ENCODE measurements at regions not wholly inside any gene's neighbourhood (a gene's known extent, or its start where the extent isn't known, plus 50 kb on each side); places are given as distances from the start of the nearest gene placed in this dataset.

- H3K4me3 Mint-ChIP-seq (ENCODE audit: unreplicated experiment), result no peak overlapping the region
- peaks cover 15% of the 10 kb centered on the region for H3K36me3 Mint-ChIP-seq (ENCODE audit: unreplicated experiment)
- H3K4me1 Mint-ChIP-seq (ENCODE audit: low read depth, unreplicated experiment), result no peaks in the 10 kb centered on the region
- H3K9me3 Mint-ChIP-seq (ENCODE audit: unreplicated experiment), result peaks cover 4% of the 10 kb centered on the region
- TF ChIP-seq CTCF (IDR thresholded peaks at IDR 0.05; ENCODE audit: partially characterized antibody, unreplicated experiment), result no peak
- no peak overlapping the region for H3K27ac Mint-ChIP-seq (ENCODE audit: unreplicated experiment)
- no peak for DNase-seq
- no peaks in the 10 kb centered on the region for H3K27me3 Mint-ChIP-seq (ENCODE audit: unreplicated experiment)
Observed at GRCh38 chr1:164093543-164093942, 465.4 kb upstream of the PBX1 start.

GRCh38 chr1:164101802-164102201 is 457.2 kb upstream of the PBX1 start:
- no peak for TF ChIP-seq CTCF (IDR thresholded peaks at IDR 0.05; ENCODE audit: partially characterized antibody, unreplicated experiment)
- no peak overlapping the region for H3K27ac Mint-ChIP-seq (ENCODE audit: unreplicated experiment)
- no peaks in the 10 kb centered on the region for H3K27me3 Mint-ChIP-seq (ENCODE audit: unreplicated experiment)
- no peak overlapping the region for H3K4me3 Mint-ChIP-seq (ENCODE audit: unreplicated experiment)
- no peaks in the 10 kb centered on the region for H3K36me3 Mint-ChIP-seq (ENCODE audit: unreplicated experiment)
- no peaks in the 10 kb centered on the region for H3K4me1 Mint-ChIP-seq (ENCODE audit: low read depth, unreplicated experiment)
- H3K9me3 Mint-ChIP-seq (ENCODE audit: unreplicated experiment), result no peaks in the 10 kb centered on the region
- DNase-seq, result no peak

- Mint-ChIP-seq H3K9me3 (ENCODE audit: unreplicated experiment) (no peaks in the 10 kb centered on the region), H3K4me1 (ENCODE audit: low read depth, unreplicated experiment) (no peaks in the 10 kb centered on the region), H3K4me3 (ENCODE audit: unreplicated experiment) (no peak overlapping the region), H3K36me3 (ENCODE audit: unreplicated experiment) (no peaks in the 10 kb centered on the region), H3K27me3 (ENCODE audit: unreplicated experiment) (peaks cover 2% of the 10 kb centered on the region), H3K27ac (ENCODE audit: unreplicated experiment) (no peak overlapping the region)
- no peak for TF ChIP-seq CTCF (IDR thresholded peaks at IDR 0.05; ENCODE audit: partially characterized antibody, unreplicated experiment)
- DNase-seq, result no peak
Observed at GRCh38 chr1:164131949-164132348, 427.0 kb upstream of the PBX1 start.

- Mint-ChIP-seq H3K36me3 (ENCODE audit: unreplicated experiment) (no peaks in the 10 kb centered on the region), H3K4me3 (ENCODE audit: unreplicated experiment) (no peak overlapping the region), H3K4me1 (ENCODE audit: low read depth, unreplicated experiment) (no peaks in the 10 kb centered on the region), H3K27me3 (ENCODE audit: unreplicated experiment) (no peaks in the 10 kb centered on the region), H3K9me3 (ENCODE audit: unreplicated experiment) (no peaks in the 10 kb centered on the region), H3K27ac (ENCODE audit: unreplicated experiment) (no peak overlapping the region)
- no peak for TF ChIP-seq CTCF (IDR thresholded peaks at IDR 0.05; ENCODE audit: partially characterized antibody, unreplicated experiment)
- no peak for DNase-seq
Observed at GRCh38 chr1:164137273-164137925, 421.6 kb upstream of the PBX1 start.

GRCh38 chr1:164141797-164142196 is 417.2 kb upstream of the PBX1 start:
- H3K27ac Mint-ChIP-seq (ENCODE audit: unreplicated experiment), result no peak overlapping the region
- no peak for TF ChIP-seq CTCF (IDR thresholded peaks at IDR 0.05; ENCODE audit: partially characterized antibody, unreplicated experiment)
- H3K27me3 Mint-ChIP-seq (ENCODE audit: unreplicated experiment), result no peaks in the 10 kb centered on the region
- H3K9me3 Mint-ChIP-seq (ENCODE audit: unreplicated experiment), result no peaks in the 10 kb centered on the region
- H3K4me1 Mint-ChIP-seq (ENCODE audit: low read depth, unreplicated experiment), result no peaks in the 10 kb centered on the region
- DNase-seq, result no peak
- H3K36me3 Mint-ChIP-seq (ENCODE audit: unreplicated experiment), result no peaks in the 10 kb centered on the region
- no peak overlapping the region for H3K4me3 Mint-ChIP-seq (ENCODE audit: unreplicated experiment)
